ENCODE measurements at regions not wholly inside any gene's neighbourhood (a gene's known extent, or its start where the extent isn't known, plus 50 kb on each side); places are given as distances from the start of the nearest gene placed in this dataset.
"Not testable (repeated sequence)": the region's sequence is repeated elsewhere in the genome, so short reads cannot be mapped to it uniquely, and the experiment has no call there.

- Mint-ChIP-seq H3K9me3 (ENCODE audit: insufficient read depth) (peaks cover 16% of the 10 kb centered on the region), H3K27me3 (ENCODE audit: low read depth) (no peaks in the 10 kb centered on the region), H3K36me3 (ENCODE audit: low read depth) (no peaks in the 10 kb centered on the region), H3K4me1 (ENCODE audit: low read depth) (no peaks in the 10 kb centered on the region), H3K4me3 (no peak overlapping the region), H3K27ac (no peak overlapping the region)
- ATAC-seq, result no peak
- DNase-seq, result no peak
- POLR2A ChIA-PET, result no interaction called here
- CTCF ChIA-PET, result no interaction called here
These were observed 605.8 kb downstream of the UQCRFS1 start for GRCh38 chr19:28607066-28607583.

GRCh38 chr19:28606269-28607032 is 606.5 kb downstream of the UQCRFS1 start:
- H3K9me3 Mint-ChIP-seq (ENCODE audit: insufficient read depth), result peaks cover 16% of the 10 kb centered on the region
- CTCF ChIA-PET, result no interaction called here
- no peaks in the 10 kb centered on the region for H3K36me3 Mint-ChIP-seq (ENCODE audit: low read depth)
- H3K27ac Mint-ChIP-seq, result no peak overlapping the region
- DNase-seq (no peak), ATAC-seq (no peak)
- H3K4me3 Mint-ChIP-seq, result no peak overlapping the region
- POLR2A ChIA-PET, result no interaction called here
- no peaks in the 10 kb centered on the region for H3K27me3 Mint-ChIP-seq (ENCODE audit: low read depth)
- no peaks in the 10 kb centered on the region for H3K4me1 Mint-ChIP-seq (ENCODE audit: low read depth)

GRCh38 chr19:28605501-28606268 is 607.3 kb downstream of the UQCRFS1 start:
- DNase-seq, result no peak
- Mint-ChIP-seq H3K36me3 (ENCODE audit: low read depth) (no peaks in the 10 kb centered on the region), H3K4me3 (no peak overlapping the region), H3K4me1 (ENCODE audit: low read depth) (no peaks in the 10 kb centered on the region), H3K27me3 (ENCODE audit: low read depth) (no peaks in the 10 kb centered on the region), H3K27ac (no peak overlapping the region), H3K9me3 (ENCODE audit: insufficient read depth) (peaks cover 16% of the 10 kb centered on the region)
- POLR2A ChIA-PET, result no interaction called here
- ATAC-seq, result no peak
- CTCF ChIA-PET, result no interaction called here

- H3K36me3 Mint-ChIP-seq (ENCODE audit: low read depth), result no peaks in the 10 kb centered on the region
- CTCF ChIA-PET, result no interaction called here
- no peak overlapping the region for H3K4me3 Mint-ChIP-seq
- H3K27me3 Mint-ChIP-seq (ENCODE audit: low read depth), result no peaks in the 10 kb centered on the region
- DNase-seq (no peak), ATAC-seq (no peak)
- POLR2A ChIA-PET, result no interaction called here
- H3K4me1 Mint-ChIP-seq (ENCODE audit: low read depth), result no peaks in the 10 kb centered on the region
- no peak overlapping the region for H3K27ac Mint-ChIP-seq
- H3K9me3 Mint-ChIP-seq (ENCODE audit: insufficient read depth), result peaks cover 15% of the 10 kb centered on the region
These were observed 609.5 kb downstream of the UQCRFS1 start for GRCh38 chr19:28603453-28603852.

- H3K4me1 Mint-ChIP-seq (ENCODE audit: low read depth), result no peaks in the 10 kb centered on the region
- no peak overlapping the region for H3K4me3 Mint-ChIP-seq
- no peaks in the 10 kb centered on the region for H3K27me3 Mint-ChIP-seq (ENCODE audit: low read depth)
- ATAC-seq, result no peak
- no peak for DNase-seq
- H3K27ac Mint-ChIP-seq, result no peak overlapping the region
- no peaks in the 10 kb centered on the region for H3K36me3 Mint-ChIP-seq (ENCODE audit: low read depth)
- ChIA-PET POLR2A (no interaction called here), CTCF (no interaction called here)
- peaks cover 12% of the 10 kb centered on the region for H3K9me3 Mint-ChIP-seq (ENCODE audit: insufficient read depth)
These were observed 610.2 kb downstream of the UQCRFS1 start for GRCh38 chr19:28602675-28603298.

- Mint-ChIP-seq H3K27ac (no peak overlapping the region), H3K27me3 (ENCODE audit: low read depth) (no peaks in the 10 kb centered on the region), H3K9me3 (ENCODE audit: insufficient read depth) (peaks cover 12% of the 10 kb centered on the region), H3K4me3 (no peak overlapping the region), H3K4me1 (ENCODE audit: low read depth) (no peaks in the 10 kb centered on the region), H3K36me3 (ENCODE audit: low read depth) (no peaks in the 10 kb centered on the region)
- no peak for DNase-seq
- ChIA-PET POLR2A (no interaction called here), CTCF (no interaction called here)
- no peak for ATAC-seq
These were observed 611.1 kb downstream of the UQCRFS1 start for GRCh38 chr19:28601723-28602440.

GRCh38 chr19:28598861-28599260 is 614.1 kb downstream of the UQCRFS1 start:
- H3K4me1 Mint-ChIP-seq (ENCODE audit: low read depth), result no peaks in the 10 kb centered on the region
- ATAC-seq (no peak), DNase-seq (no peak)
- no peak overlapping the region for H3K4me3 Mint-ChIP-seq
- POLR2A ChIA-PET, result no interaction called here
- no peaks in the 10 kb centered on the region for H3K27me3 Mint-ChIP-seq (ENCODE audit: low read depth)
- no peak overlapping the region for H3K27ac Mint-ChIP-seq
- CTCF ChIA-PET, result no interaction called here
- no peaks in the 10 kb centered on the region for H3K9me3 Mint-ChIP-seq (ENCODE audit: insufficient read depth)
- H3K36me3 Mint-ChIP-seq (ENCODE audit: low read depth), result no peaks in the 10 kb centered on the region

- Mint-ChIP-seq H3K36me3 (ENCODE audit: low read depth) (no peaks in the 10 kb centered on the region), H3K27ac (no peak overlapping the region), H3K9me3 (ENCODE audit: insufficient read depth) (no peaks in the 10 kb centered on the region), H3K27me3 (ENCODE audit: low read depth) (no peaks in the 10 kb centered on the region), H3K4me1 (ENCODE audit: low read depth) (no peaks in the 10 kb centered on the region), H3K4me3 (no peak overlapping the region)
- CTCF ChIA-PET, result no interaction called here
- DNase-seq, result no peak
- ATAC-seq, result no peak
- POLR2A ChIA-PET, result no interaction called here
These were observed 616.3 kb downstream of the UQCRFS1 start for GRCh38 chr19:28596561-28597071.

GRCh38 chr19:28595722-28596480 is 617.0 kb downstream of the UQCRFS1 start:
- Mint-ChIP-seq H3K36me3 (ENCODE audit: low read depth) (no peaks in the 10 kb centered on the region), H3K4me3 (no peak overlapping the region), H3K27ac (no peak overlapping the region), H3K4me1 (ENCODE audit: low read depth) (no peaks in the 10 kb centered on the region), H3K9me3 (ENCODE audit: insufficient read depth) (no peaks in the 10 kb centered on the region), H3K27me3 (ENCODE audit: low read depth) (no peaks in the 10 kb centered on the region)
- DNase-seq (no peak), ATAC-seq (no peak)
- CTCF ChIA-PET, result no interaction called here
- POLR2A ChIA-PET, result no interaction called here

GRCh38 chr19:28594737-28595136 is 618.2 kb downstream of the UQCRFS1 start:
- DNase-seq (no peak), ATAC-seq (no peak)
- Mint-ChIP-seq H3K4me1 (ENCODE audit: low read depth) (no peaks in the 10 kb centered on the region), H3K9me3 (ENCODE audit: insufficient read depth) (no peaks in the 10 kb centered on the region), H3K36me3 (ENCODE audit: low read depth) (no peaks in the 10 kb centered on the region), H3K4me3 (no peak overlapping the region), H3K27ac (no peak overlapping the region), H3K27me3 (ENCODE audit: low read depth) (no peaks in the 10 kb centered on the region)
- CTCF ChIA-PET, result no interaction called here
- POLR2A ChIA-PET, result no interaction called here

GRCh38 chr19:28589991-28590411 is 623.0 kb downstream of the UQCRFS1 start:
- H3K9me3 Mint-ChIP-seq (ENCODE audit: insufficient read depth); H3K4me1 Mint-ChIP-seq (ENCODE audit: low read depth); H3K27me3 Mint-ChIP-seq (ENCODE audit: low read depth); ATAC-seq; DNase-seq; H3K27ac Mint-ChIP-seq; POLR2A ChIA-PET; H3K36me3 Mint-ChIP-seq (ENCODE audit: low read depth); CTCF ChIA-PET; H3K4me3 Mint-ChIP-seq: not testable (repeated sequence)

All from activated CD8-positive, alpha-beta T cell treated with anti-CD3 and anti-CD28 coated beads, Interleukin-2, amount 10 ng/mL, durations not matched to agents 7 days and 5 days (primary cell).